GM23248 (cell line): ENCODE measurements at regions not wholly inside any gene's neighbourhood (a gene's known extent, or its start where the extent isn't known, plus 50 kb on each side); places are given as distances from the start of the nearest gene placed in this dataset.

Experiments
- EZH2 ChIP-seq: fragments of 200-600 bp; sonication (generic); IDR thresholded peaks from 2 replicates; pipeline ENCODE4 v1.6.1; 2018; ENCODE audit warnings: antibody characterized with exemption, mild to moderate bottlenecking; ENCODE audit not compliant: insufficient read depth, poor library complexity, severe bottlenecking
- EZH2phosphoT487 ChIP-seq: fragments of 200-600 bp; sonication (generic); IDR thresholded peaks from 2 replicates; pipeline ENCODE4 v1.6.1; 2018; ENCODE audit warnings: antibody characterized with exemption, moderate library complexity, mild to moderate bottlenecking, low read depth; ENCODE audit not compliant: insufficient read depth

DNA sequence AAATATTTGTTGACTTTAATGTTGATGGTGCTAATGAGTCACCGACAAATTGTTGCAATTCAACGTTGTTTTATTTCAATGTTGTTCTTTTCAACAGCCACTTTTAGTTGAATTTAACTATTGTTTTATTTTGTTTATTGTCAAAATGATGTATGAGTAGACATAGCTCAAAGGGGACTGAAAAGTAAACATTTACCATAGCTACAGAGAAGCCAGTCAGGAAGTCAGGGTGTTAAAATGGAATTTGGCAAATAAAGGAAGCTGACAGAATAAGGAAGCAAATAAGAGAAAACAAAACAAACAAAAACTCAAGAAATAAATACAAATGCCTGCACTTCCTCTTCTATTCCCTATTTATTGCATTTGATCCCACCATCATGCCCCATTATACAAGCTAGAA, 648.4 kb upstream of the HTR2C start:
- TF ChIP-seq EZH2 = no peak
- TF ChIP-seq EZH2phosphoT487 = no peak
